ENCODE measurements at regions not wholly inside any gene's neighbourhood (a gene's known extent, or its start where the extent isn't known, plus 50 kb on each side); places are given as distances from the start of the nearest gene placed in this dataset.

DNA sequence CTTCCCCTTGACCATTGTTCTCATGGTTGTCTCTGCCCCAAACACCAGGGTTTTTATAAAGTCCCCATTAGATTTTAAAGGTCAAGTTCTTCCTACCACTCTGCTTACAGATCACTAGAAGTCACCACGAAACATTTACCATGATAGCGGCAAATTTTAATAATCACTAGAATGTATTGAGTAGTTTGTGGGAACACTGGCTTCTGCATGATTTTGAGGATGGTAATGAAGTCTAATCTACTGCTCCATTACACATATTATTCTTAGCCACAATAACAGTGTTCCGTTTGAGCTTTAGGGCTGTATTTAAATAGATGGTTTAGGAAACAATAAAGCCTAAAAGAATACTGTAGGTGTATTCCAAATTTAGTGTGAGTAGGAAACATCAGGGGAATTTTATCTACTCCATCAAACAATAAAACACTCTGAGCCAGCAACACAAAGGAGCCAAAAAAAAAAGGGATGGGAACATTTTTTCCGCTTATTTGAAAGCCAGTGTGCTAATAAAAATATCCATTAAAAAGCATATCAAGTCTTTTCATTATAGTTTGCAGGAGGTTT, 49.7 kb downstream of the KLF12 start:
- intact Hi-C loops (cut with DNase I; ENCODE audit: low total_unique reads), result no loop called here
- DNase-seq, result no peak

DNA sequence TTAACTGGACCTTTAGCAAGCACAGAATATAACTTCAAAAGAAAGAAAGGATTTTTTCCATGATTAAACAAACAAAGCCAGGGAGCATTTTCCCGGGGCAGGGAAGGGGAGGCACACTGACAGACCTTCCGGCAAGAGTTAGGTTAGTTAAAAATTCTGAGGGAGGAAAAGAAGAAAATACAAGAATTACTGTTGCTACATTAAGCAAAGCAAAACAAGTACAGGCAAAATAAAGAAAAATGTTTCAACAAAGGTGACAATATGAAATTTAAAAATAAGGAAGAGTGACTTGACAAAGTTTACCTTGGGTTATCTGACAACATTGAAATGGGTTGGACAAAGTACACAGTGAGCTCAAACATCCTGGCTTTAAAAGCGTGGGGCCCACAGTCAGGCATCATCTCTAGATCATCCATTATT, 51.5 kb downstream of the KLF12 start:
- H3K4me1 ChIP-seq, result peaks cover 0 to 30% (median 3%) of the 10 kb centered on the region in 4 donors
- TF ChIP-seq, protein P1, sequence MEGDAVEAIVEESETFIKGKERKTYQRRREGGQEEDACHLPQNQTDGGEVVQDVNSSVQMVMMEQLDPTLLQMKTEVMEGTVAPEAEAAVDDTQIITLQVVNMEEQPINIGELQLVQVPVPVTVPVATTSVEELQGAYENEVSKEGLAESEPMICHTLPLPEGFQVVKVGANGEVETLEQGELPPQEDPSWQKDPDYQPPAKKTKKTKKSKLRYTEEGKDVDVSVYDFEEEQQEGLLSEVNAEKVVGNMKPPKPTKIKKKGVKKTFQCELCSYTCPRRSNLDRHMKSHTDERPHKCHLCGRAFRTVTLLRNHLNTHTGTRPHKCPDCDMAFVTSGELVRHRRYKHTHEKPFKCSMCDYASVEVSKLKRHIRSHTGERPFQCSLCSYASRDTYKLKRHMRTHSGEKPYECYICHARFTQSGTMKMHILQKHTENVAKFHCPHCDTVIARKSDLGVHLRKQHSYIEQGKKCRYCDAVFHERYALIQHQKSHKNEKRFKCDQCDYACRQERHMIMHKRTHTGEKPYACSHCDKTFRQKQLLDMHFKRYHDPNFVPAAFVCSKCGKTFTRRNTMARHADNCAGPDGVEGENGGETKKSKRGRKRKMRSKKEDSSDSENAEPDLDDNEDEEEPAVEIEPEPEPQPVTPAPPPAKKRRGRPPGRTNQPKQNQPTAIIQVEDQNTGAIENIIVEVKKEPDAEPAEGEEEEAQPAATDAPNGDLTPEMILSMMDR (IDR thresholded peaks at IDR 0.05), result no peak

More for the DNA sequence above, 49.7 kb downstream of the KLF12 start:
- Histone ChIP-seq H3K4me3 (no peak overlapping the region), H3K9me3 (no peaks in the 10 kb centered on the region), H3K36me3 (no peaks in the 10 kb centered on the region), H3K27ac (no peak overlapping the region), H3K4me1 (peaks cover 0 to 39% (median 8%) of the 10 kb centered on the region in 4 donors), H3K27me3 (no peaks in the 10 kb centered on the region)
- TF ChIP-seq, protein P1 (IDR thresholded peaks at IDR 0.05), result no peak

DNA sequence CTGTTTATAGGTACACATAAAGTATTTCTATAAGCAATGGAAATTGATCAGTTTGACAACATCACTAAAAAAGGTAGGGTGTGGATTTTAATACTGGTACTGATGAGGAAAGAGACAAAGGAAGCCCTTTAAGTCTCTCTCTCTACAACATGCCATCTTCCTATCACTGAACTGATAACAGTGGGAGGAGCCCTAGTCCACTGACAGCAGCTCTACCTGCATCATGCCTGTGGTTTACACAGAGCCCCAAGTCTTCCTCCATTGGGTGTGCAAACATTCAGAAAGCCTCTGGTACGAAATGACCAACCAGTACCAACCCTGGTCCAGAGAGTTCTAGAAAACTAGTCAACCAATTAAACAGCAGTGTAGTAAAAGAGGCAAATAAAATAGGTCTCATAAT, 53.4 kb downstream of the KLF12 start:
- no peak overlapping the region for H3K4me3 ChIP-seq
- H3K4me1 ChIP-seq, result peaks cover 0 to 38% (median 7%) of the 10 kb centered on the region in 4 donors
- no peak overlapping the region for H3K27ac ChIP-seq
- H3K36me3 ChIP-seq, result no peaks in the 10 kb centered on the region
- intact Hi-C loops (cut with DNase I; ENCODE audit: low total_unique reads), result no loop called here
- H3K27me3 ChIP-seq, result no peaks in the 10 kb centered on the region
- TF ChIP-seq, protein P1 (IDR thresholded peaks at IDR 0.05), result no peak
- no peak for DNase-seq
- no peaks in the 10 kb centered on the region for H3K9me3 ChIP-seq

More for the DNA sequence above, 51.5 kb downstream of the KLF12 start:
- DNase-seq, result no peak
- Histone ChIP-seq H3K9me3 (no peaks in the 10 kb centered on the region), H3K36me3 (no peaks in the 10 kb centered on the region), H3K27me3 (no peaks in the 10 kb centered on the region), H3K4me3 (no peak overlapping the region), H3K27ac (no peak overlapping the region)
- intact Hi-C loops (cut with DNase I; ENCODE audit: low total_unique reads), result no loop called here

DNA sequence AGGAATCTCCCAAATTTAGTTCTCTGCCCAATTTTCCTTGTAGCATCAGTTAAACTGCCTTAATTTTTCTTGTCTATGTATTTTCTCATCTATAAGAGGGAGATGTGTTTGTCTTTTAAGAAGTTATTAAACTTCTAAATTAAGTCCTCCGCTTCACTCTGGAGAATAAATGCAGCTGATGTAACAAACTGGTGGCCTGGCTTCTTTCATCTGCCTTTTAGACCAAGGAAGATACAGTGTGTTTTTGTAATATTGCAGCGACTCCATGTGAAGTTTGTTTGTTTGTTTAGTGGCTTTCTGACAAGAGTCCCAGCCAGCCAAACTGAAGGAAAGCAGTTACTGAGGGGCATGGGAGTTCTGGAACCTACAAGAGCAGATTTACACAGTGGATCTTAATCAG, 56.4 kb downstream of the KLF12 start:
- intact Hi-C loops (cut with DNase I; ENCODE audit: low total_unique reads), result no loop called here
- Histone ChIP-seq H3K27ac (peak overlapping the region in 1 of 2 donors; percentile 36), H3K4me1 (peaks cover 0 to 53% (median 27%) of the 10 kb centered on the region in 4 donors), H3K36me3 (no peaks in the 10 kb centered on the region), H3K27me3 (no peaks in the 10 kb centered on the region), H3K9me3 (no peaks in the 10 kb centered on the region), H3K4me3 (no peak overlapping the region)
- DNase-seq, result no peak
- TF ChIP-seq, protein P1 (IDR thresholded peaks at IDR 0.05), result no peak

DNA sequence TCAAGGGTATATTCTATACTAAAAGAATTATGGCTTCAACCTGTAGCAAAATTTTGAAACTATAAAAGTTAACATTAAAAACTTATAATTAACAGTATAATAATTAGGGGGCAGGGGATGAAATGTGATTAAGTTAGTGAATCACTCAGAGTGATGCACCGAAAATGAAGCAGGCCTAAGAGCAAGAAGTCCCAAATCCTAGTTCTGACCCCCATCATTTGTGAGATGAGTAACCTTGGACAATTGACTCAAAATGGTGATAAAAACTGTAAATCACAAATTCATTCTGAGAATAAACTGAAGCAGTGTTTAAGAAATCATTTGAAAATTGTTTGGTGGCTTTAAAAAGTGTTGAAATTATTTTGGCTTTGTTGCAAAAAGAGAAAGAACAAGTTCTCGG, 56.8 kb downstream of the KLF12 start:
- intact Hi-C loops (cut with DNase I; ENCODE audit: low total_unique reads), result no loop called here

More for the DNA sequence above, 56.8 kb downstream of the KLF12 start:
- H3K27ac ChIP-seq, result peak overlapping the region; percentile 20 to 36
- TF ChIP-seq, protein P1 (IDR thresholded peaks at IDR 0.05), result no peak
- H3K27me3 ChIP-seq, result no peaks in the 10 kb centered on the region
- H3K36me3 ChIP-seq, result no peaks in the 10 kb centered on the region
- no peaks in the 10 kb centered on the region for H3K9me3 ChIP-seq
- H3K4me3 ChIP-seq, result no peak overlapping the region
- DNase-seq, result no peak
- peaks cover 0 to 53% (median 27%) of the 10 kb centered on the region in 4 donors for H3K4me1 ChIP-seq

Measured in tibial artery (tissue), 4 donors.